ENCODE measurements at regions not wholly inside any gene's neighbourhood (a gene's known extent, or its start where the extent isn't known, plus 50 kb on each side); places are given as distances from the start of the nearest gene placed in this dataset.

GRCh38 chr15:59887211-59887610 lies 116.9 kb upstream of the FOXB1 start:
- TF ChIP-seq GATA3 (IDR thresholded peaks at IDR 0.05; ENCODE audit: low read depth, low read length) (no peak), GATA2 (IDR thresholded peaks at IDR 0.05; ENCODE audit: low read depth, low read length) (no peak)
